HCT116 (cell line): ENCODE measurements at regions not wholly inside any gene's neighbourhood (a gene's known extent, or its start where the extent isn't known, plus 50 kb on each side); places are given as distances from the start of the nearest gene placed in this dataset.

Experiments
- ATAC-seq: fragments of 200-7000 bp; cut with Tn5 transposase; 2 replicates; pipeline ENCODE4 v1.9.1; 2020; ENCODE audit warnings: mild to moderate bottlenecking, moderate library complexity
- BruUV-seq: library from RNA; stranded (reverse); fragments of 400-500 nt; replicated peaks from 2 replicates; lab custom pipeline; 2021; lab: Mats Ljungman, UMichigan
- CTCF ChIA-PET: fragments of 300-600 bp; sonication (Branson Sonifier 250); formaldehyde crosslinking; loops from one replicate; lab custom pipeline; 2021; ENCODE audit warnings: antibody characterized with exemption; lab: Charles Lee
- POLR2A ChIA-PET: fragments of 300-600, 350-600 bp; sonication (Branson Sonifier 250); formaldehyde crosslinking; loops from one replicate; lab custom pipeline; 2021; ENCODE audit warnings: antibody characterized with exemption; lab: Charles Lee
- RAD21 ChIA-PET, 2 experiments: fragments of 300-600 bp; sonication (Branson Sonifier 250); formaldehyde crosslinking; loops; one replicate each; lab custom pipeline; 2023; ENCODE audit warnings: low total read pairs in 2 of 2; ENCODE audit not compliant: uncharacterized antibody in 2 of 2, unreplicated experiment in 2 of 2, low non-redundant PET in 1 of 2; lab: Charles Lee
- DNase-seq: peaks from one replicate; pipeline ENCODE4 v3.0.0-alpha.2; 2010; ENCODE audit warnings: low read depth, low spot score
- H2AFZ ChIP-seq: fragments of 200-600 bp; shearing (Covaris generic), sonication (generic); 2 replicates; pipeline ENCODE4 v1.6.1; 2017; ENCODE audit warnings: low read depth, mixed run types, mixed read lengths, antibody characterized with exemption, low read length; ENCODE audit not compliant: poor library complexity, severe bottlenecking
- H3K27ac ChIP-seq: 2 replicates; pipeline ENCODE4 v1.5.1; 2012; ENCODE audit warnings: low read depth, low read length
- H3K27me3 ChIP-seq: fragments of 200-600 bp; sonication (generic); 2 replicates; pipeline ENCODE4 v1.6.1; 2016; ENCODE audit warnings: mixed run types, low read length, mixed read lengths; ENCODE audit not compliant: insufficient read depth
- H3K36me3 ChIP-seq, 2 experiments: fragments of 200-500 bp in 1 of 2; fragments of 200-600 bp in 1 of 2; sonication (Bioruptor generic) in 1 of 2; sonication (generic) in 1 of 2; 2 replicates each; pipeline versions ENCODE4 v1.5.1 to v1.6.1; 2014 to 2016; ENCODE audit warnings: low read length in 2 of 2, inconsistent platforms in 1 of 2, mixed read lengths in 1 of 2, mixed run types in 1 of 2; ENCODE audit not compliant: insufficient read depth in 2 of 2, control insufficient read depth in 1 of 2
- H3K4me1 ChIP-seq, 2 experiments: fragments of 200-600 bp in 1 of 2; sonication (generic) in 1 of 2; 2 replicates each; pipeline versions ENCODE4 v1.5.1 to v1.6.1; 2012 to 2017; ENCODE audit warnings: low read length in 2 of 2, inconsistent platforms in 1 of 2, mild to moderate bottlenecking in 1 of 2, mixed read lengths in 1 of 2, mixed run types in 1 of 2, moderate library complexity in 1 of 2; ENCODE audit not compliant: insufficient read depth in 2 of 2, control insufficient read depth in 1 of 2
- H3K4me2 ChIP-seq: fragments of 200-600 bp; sonication (generic); 2 replicates; pipeline ENCODE4 v1.6.1; 2017; ENCODE audit warnings: mixed run types, low read length, mixed read lengths
- H3K4me3 ChIP-seq, 2 experiments: fragments of 200-600 bp in 1 of 2; sonication (generic) in 1 of 2; replicated peaks in 1 of 2; 2 replicates each; pipeline ENCODE4 v1.5.1; 2011 to 2016; ENCODE audit warnings: low read length in 2 of 2, control low read depth in 1 of 2, low read depth in 1 of 2, mild to moderate bottlenecking in 1 of 2, mixed read lengths in 1 of 2, mixed run types in 1 of 2
- H3K79me2 ChIP-seq: fragments of 200-600 bp; sonication (generic); 2 replicates; pipeline ENCODE4 v1.6.1; 2017; ENCODE audit warnings: mild to moderate bottlenecking, mixed run types, low read length, moderate library complexity, mixed read lengths; ENCODE audit not compliant: insufficient read depth
- H3K9ac ChIP-seq: fragments of 200-600 bp; sonication (generic); 2 replicates; pipeline ENCODE4 v1.6.1; 2016; ENCODE audit warnings: low read length, mixed read lengths
- H3K9me2 ChIP-seq: fragments of 200-600 bp; sonication (generic), shearing (Covaris generic); 2 replicates; pipeline ENCODE4 v1.6.1; 2017; ENCODE audit warnings: mixed run types, mild to moderate bottlenecking, moderate library complexity; ENCODE audit not compliant: insufficient read depth
- H3K9me3 ChIP-seq, 2 experiments: fragments of 200-500 bp in 1 of 2; fragments of 200-600 bp in 1 of 2; sonication (Bioruptor generic) in 1 of 2; sonication (generic) in 1 of 2; 2 replicates each; pipeline ENCODE4 v1.6.1; 2014 to 2017; ENCODE audit warnings: low read length in 2 of 2, mixed read lengths in 2 of 2, inconsistent platforms in 1 of 2, low read depth in 1 of 2, mild to moderate bottlenecking in 1 of 2, mixed run types in 1 of 2, moderate library complexity in 1 of 2; ENCODE audit not compliant: control insufficient read depth in 1 of 2, insufficient read depth in 1 of 2
- H4K20me1 ChIP-seq: fragments of 200-600 bp; sonication (generic), shearing (Covaris generic); 2 replicates; pipeline ENCODE4 v1.6.1; 2017; ENCODE audit warnings: mixed run types, mild to moderate bottlenecking, moderate library complexity; ENCODE audit not compliant: insufficient read depth
- ATF3 ChIP-seq: IDR thresholded peaks from 2 replicates; pipeline ENCODE4 v1.6.1; 2012
- CBX3 ChIP-seq: IDR thresholded peaks from 2 replicates; pipeline ENCODE4 v1.6.1; 2012; ENCODE audit warnings: low read depth
- CEBPB ChIP-seq: IDR thresholded peaks from 2 replicates; pipeline ENCODE4 v1.6.1; 2012; ENCODE audit warnings: low read depth
- CTCF ChIP-seq, 3 experiments: fragments of 200-600 bp in 1 of 3; sonication (generic) in 1 of 3; IDR thresholded peaks in 2 of 3; conservative IDR thresholded peaks in 1 of 3; 2 replicates each; pipeline ENCODE4 v1.5.1; 2012 to 2017; ENCODE audit warnings: low read depth in 2 of 3, low read length in 2 of 3, antibody characterized with exemption in 1 of 3, borderline replicate concordance in 1 of 3, control low read depth in 1 of 3, mild to moderate bottlenecking in 1 of 3, mixed read lengths in 1 of 3, mixed run types in 1 of 3, moderate library complexity in 1 of 3; ENCODE audit not compliant: insufficient read depth in 1 of 3
- EGR1 ChIP-seq: IDR thresholded peaks from 2 replicates; pipeline ENCODE4 v1.6.1; 2012; ENCODE audit warnings: low read depth
- EZH2 ChIP-seq: fragments of 200-600 bp; sonication (generic); IDR thresholded peaks from 2 replicates; pipeline ENCODE4 v1.6.1; 2017; ENCODE audit warnings: antibody characterized with exemption, mixed run types
- EZH2phosphoT487 ChIP-seq: fragments of 200-600 bp; IDR thresholded peaks from 2 replicates; pipeline ENCODE4 v1.6.1; 2018; ENCODE audit warnings: antibody characterized with exemption, borderline replicate concordance
- FOSL1 ChIP-seq: IDR thresholded peaks from 2 replicates; pipeline ENCODE4 v1.6.1; 2012; ENCODE audit warnings: low read depth
- JUND ChIP-seq: IDR thresholded peaks from 2 replicates; pipeline ENCODE4 v1.6.1; 2012
- MAX ChIP-seq: IDR thresholded peaks from 2 replicates; pipeline ENCODE4 v1.6.1; 2012
- RAD21 ChIP-seq: IDR thresholded peaks from 2 replicates; pipeline ENCODE4 v1.6.1; 2012; ENCODE audit warnings: low read depth, mild to moderate bottlenecking
- REST ChIP-seq: IDR thresholded peaks from 2 replicates; pipeline ENCODE4 v1.6.1; 2012; ENCODE audit warnings: low read depth
- SIN3A ChIP-seq: IDR thresholded peaks from 2 replicates; pipeline ENCODE4 v1.6.1; 2012; ENCODE audit warnings: low read depth
- SP1 ChIP-seq: IDR thresholded peaks from 2 replicates; pipeline ENCODE4 v1.6.1; 2012; ENCODE audit warnings: low read depth
- SRF ChIP-seq: IDR thresholded peaks from 2 replicates; pipeline ENCODE4 v1.6.1; 2012; ENCODE audit warnings: low read depth
- TCF7L2 ChIP-seq: IDR thresholded peaks from 2 replicates; pipeline ENCODE4 v1.7.0; 2011; ENCODE audit warnings: borderline replicate concordance, inconsistent platforms; ENCODE audit not compliant: insufficient read depth, insufficient read length; ENCODE audit errors: extremely low read depth
- YY1 ChIP-seq: IDR thresholded peaks from 2 replicates; pipeline ENCODE4 v1.6.1; 2011; ENCODE audit warnings: low read length, low read depth, moderate library complexity, mild to moderate bottlenecking; ENCODE audit not compliant: insufficient replicate concordance; ENCODE audit errors: extremely low read depth
- ZBTB33 ChIP-seq: IDR thresholded peaks from 2 replicates; pipeline ENCODE4 v1.6.1; 2011; ENCODE audit warnings: mild to moderate bottlenecking, low read length, moderate library complexity; ENCODE audit not compliant: insufficient replicate concordance; ENCODE audit errors: extremely low read depth
- ZFX ChIP-seq: fragments of 450-650 bp; IDR thresholded peaks from 2 replicates; pipeline ENCODE4 v1.6.1; 2017
- intact Hi-C: fragments of 100-400 bp; cut with micrococcal nuclease; formaldehyde crosslinking; loops from 2 replicates; pipeline ENCODE4 v1.10.0; 2022

- Histone ChIP-seq H3K9ac (no peak overlapping the region), H3K36me3 (no peaks in the 10 kb centered on the region), H3K9me3 (no peaks in the 10 kb centered on the region), H2AFZ (no peak overlapping the region), H3K4me3 (no peak overlapping the region), H4K20me1 (no peaks in the 10 kb centered on the region), H3K27me3 (peaks cover 5% of the 10 kb centered on the region; the same call in 1 of the 2 replicates), H3K4me1 (peaks cover 0 to 4% of the 10 kb centered on the region in 2 experiments; a peak in 1 of 4 replicates), H3K27ac (no peak overlapping the region), H3K79me2 (no peaks in the 10 kb centered on the region), H3K4me2 (no peak overlapping the region), H3K9me2 (no peaks in the 10 kb centered on the region)
- TF ChIP-seq RAD21: no peak
- TF ChIP-seq JUND: no peak
- TF ChIP-seq ATF3: no peak
- TF ChIP-seq CTCF (IDR thresholded peaks at IDR 0.05 in 2 of 3, conservative IDR thresholded peaks at IDR 0.05 in 1 of 3; ENCODE audit: borderline replicate concordance in 1 of 3, insufficient read depth in 1 of 3, low read depth in 2 of 3, low read length in 2 of 3): no peak
- TF ChIP-seq SIN3A: no peak
- TF ChIP-seq ZFX: no peak
- no peak for TF ChIP-seq TCF7L2
- no peak for TF ChIP-seq YY1
- no peak for TF ChIP-seq REST
- TF ChIP-seq EGR1: no peak
- TF ChIP-seq CEBPB: no peak
- TF ChIP-seq EZH2phosphoT487: no peak
- TF ChIP-seq ZBTB33: no peak
- no peak for TF ChIP-seq FOSL1
- no peak for TF ChIP-seq EZH2
- no peak for TF ChIP-seq SP1
- no peak for TF ChIP-seq CBX3
- no peak for TF ChIP-seq MAX
- no peak for TF ChIP-seq SRF
- BruUV-seq: no TSS peak
- intact Hi-C loops: no loop called here
- RAD21 ChIA-PET: no interaction called here
- CTCF ChIA-PET: no interaction called here
- POLR2A ChIA-PET: no interaction called here
- no peak for ATAC-seq
- DNase-seq: no peak
Observed at GRCh38 chr1:36638268-36638667, 155.6 kb upstream of the CSF3R start.
